OCI-LY3 (cell line): ENCODE measurements at regions not wholly inside any gene's neighbourhood (a gene's known extent, or its start where the extent isn't known, plus 50 kb on each side); places are given as distances from the start of the nearest gene placed in this dataset.

Experiments used
- EZH2phosphoT487 ChIP-seq: fragments of 200-600 bp; shearing (Covaris generic); IDR thresholded peaks from 2 replicates; pipeline ENCODE4 v1.6.1; 2018; ENCODE audit warnings: antibody characterized with exemption, mixed run types, low read depth
- TF ChIP-seq, protein P1 (sequence below): fragments of 200-600, 300-600 bp; sonication (generic); IDR thresholded peaks from 2 replicates; pipeline ENCODE4 v1.5.1; 2014; ENCODE audit warnings: antibody characterized with exemption, low read length, low read depth

DNA sequence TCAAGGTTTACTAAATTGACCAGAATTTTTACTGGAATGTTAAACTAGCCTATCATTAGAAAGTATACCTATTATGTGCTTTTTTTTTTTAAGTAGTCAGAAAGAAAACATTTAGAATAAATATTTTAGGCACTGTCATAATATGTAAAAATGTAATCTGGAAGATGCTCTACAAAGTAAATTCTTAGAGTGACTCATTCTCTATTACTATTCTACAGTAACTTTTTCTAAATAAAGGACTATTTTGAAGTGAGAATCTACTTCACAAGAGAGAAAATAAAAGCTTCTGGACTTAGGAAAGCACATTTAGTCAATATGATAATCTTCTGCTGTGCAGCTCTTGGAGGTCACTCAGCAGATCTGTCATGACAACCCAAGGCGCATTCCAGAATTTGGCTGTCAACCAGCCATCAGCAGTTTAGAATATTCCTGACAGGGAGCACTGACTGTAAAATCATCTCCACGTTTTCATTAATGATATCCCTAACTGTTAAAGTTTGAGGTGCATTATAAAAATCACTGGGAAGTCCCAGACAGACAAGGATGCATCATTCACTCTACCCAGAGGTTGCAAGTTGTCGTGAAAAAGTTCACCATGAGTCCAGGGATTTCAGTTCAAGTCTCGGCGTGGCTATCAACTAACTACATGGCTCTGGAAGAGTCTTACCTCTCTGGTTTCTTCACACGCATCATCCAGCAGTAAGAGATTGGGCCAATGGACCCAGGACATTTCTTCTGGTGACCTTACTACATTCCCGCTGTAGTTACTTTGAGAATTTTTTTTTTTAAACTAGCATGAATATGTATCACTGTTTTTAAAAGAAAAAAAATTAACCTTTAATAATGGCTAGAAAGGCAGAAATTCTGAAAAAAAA lies 374.9 kb downstream of the GJA1 start:
- TF ChIP-seq, protein P1, sequence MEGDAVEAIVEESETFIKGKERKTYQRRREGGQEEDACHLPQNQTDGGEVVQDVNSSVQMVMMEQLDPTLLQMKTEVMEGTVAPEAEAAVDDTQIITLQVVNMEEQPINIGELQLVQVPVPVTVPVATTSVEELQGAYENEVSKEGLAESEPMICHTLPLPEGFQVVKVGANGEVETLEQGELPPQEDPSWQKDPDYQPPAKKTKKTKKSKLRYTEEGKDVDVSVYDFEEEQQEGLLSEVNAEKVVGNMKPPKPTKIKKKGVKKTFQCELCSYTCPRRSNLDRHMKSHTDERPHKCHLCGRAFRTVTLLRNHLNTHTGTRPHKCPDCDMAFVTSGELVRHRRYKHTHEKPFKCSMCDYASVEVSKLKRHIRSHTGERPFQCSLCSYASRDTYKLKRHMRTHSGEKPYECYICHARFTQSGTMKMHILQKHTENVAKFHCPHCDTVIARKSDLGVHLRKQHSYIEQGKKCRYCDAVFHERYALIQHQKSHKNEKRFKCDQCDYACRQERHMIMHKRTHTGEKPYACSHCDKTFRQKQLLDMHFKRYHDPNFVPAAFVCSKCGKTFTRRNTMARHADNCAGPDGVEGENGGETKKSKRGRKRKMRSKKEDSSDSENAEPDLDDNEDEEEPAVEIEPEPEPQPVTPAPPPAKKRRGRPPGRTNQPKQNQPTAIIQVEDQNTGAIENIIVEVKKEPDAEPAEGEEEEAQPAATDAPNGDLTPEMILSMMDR: no peak
- TF ChIP-seq EZH2phosphoT487: no peak
